A673 (cell line): ENCODE measurements at regions not wholly inside any gene's neighbourhood (a gene's known extent, or its start where the extent isn't known, plus 50 kb on each side); places are given as distances from the start of the nearest gene placed in this dataset.
A peak's percentile ranks its signal among the peaks of the same experiment; 100 is the strongest.
"Not testable (repeated sequence)": the region's sequence is repeated elsewhere in the genome, so short reads cannot be mapped to it uniquely, and the experiment has no call there.

Experiments
- BruUV-seq: library from RNA; stranded (reverse); fragments of 400-500 nt; replicated peaks from 2 replicates; lab custom pipeline; 2021; lab: Mats Ljungman, UMichigan
- CTCF ChIA-PET: fragments of 300-600 bp; sonication (Branson Sonifier 250); formaldehyde crosslinking; loops from one replicate; lab custom pipeline; 2022; ENCODE audit warnings: antibody characterized with exemption; lab: Charles Lee
- POLR2A ChIA-PET: fragments of 300-600 bp; sonication (Branson Sonifier 250); formaldehyde crosslinking; loops from one replicate; lab custom pipeline; 2022; ENCODE audit warnings: antibody characterized with exemption; ENCODE audit not compliant: low non-redundant PET; lab: Charles Lee
- DNase-seq: peaks from one replicate; pipeline ENCODE4 v3.0.0-alpha.2; 2015; ENCODE audit warnings: low spot score
- H3K27ac ChIP-seq: fragments of 200-600 bp; sonication (generic); 2 replicates; pipeline ENCODE4 v1.5.1; 2016; ENCODE audit warnings: mixed run types, low read depth, mild to moderate bottlenecking, mixed read lengths, antibody characterized with exemption, low read length; ENCODE audit not compliant: poor library complexity, severe bottlenecking
- H3K27me3 ChIP-seq: fragments of 200-600 bp; sonication (generic); replicated peaks from 2 replicates; pipeline ENCODE4 v1.6.1; 2017; ENCODE audit warnings: mixed run types, low read depth, mild to moderate bottlenecking, mixed read lengths, antibody characterized with exemption, low read length; ENCODE audit not compliant: insufficient read depth, poor library complexity
- H3K36me3 ChIP-seq: fragments of 200-600 bp; sonication (generic); 2 replicates; pipeline ENCODE4 v1.6.1; 2016; ENCODE audit warnings: mixed run types, mild to moderate bottlenecking, mixed read lengths, antibody characterized with exemption, low read length; ENCODE audit not compliant: insufficient read depth, poor library complexity, severe bottlenecking
- H3K4me1 ChIP-seq: fragments of 200-600 bp; sonication (generic); 2 replicates; pipeline ENCODE4 v1.6.1; 2017; ENCODE audit warnings: mixed run types, mild to moderate bottlenecking, mixed read lengths, antibody characterized with exemption, low read length; ENCODE audit not compliant: insufficient read depth, poor library complexity, severe bottlenecking
- H3K4me3 ChIP-seq: fragments of 200-600 bp; sonication (generic); 2 replicates; pipeline ENCODE4 v1.5.1; 2016; ENCODE audit warnings: low read depth, mixed run types, mild to moderate bottlenecking, mixed read lengths, low read length; ENCODE audit not compliant: poor library complexity, severe bottlenecking
- H3K9me3 ChIP-seq: fragments of 200-600 bp; sonication (generic); 2 replicates; pipeline ENCODE4 v1.6.1; 2016; ENCODE audit warnings: mixed run types, low read depth, mild to moderate bottlenecking, mixed read lengths, antibody characterized with exemption, low read length; ENCODE audit not compliant: poor library complexity, severe bottlenecking
- CTCF ChIP-seq: fragments of 300-800, 200-600 bp; sonication (generic); conservative IDR thresholded peaks from 2 replicates; pipeline ENCODE4 v1.5.1; 2017; ENCODE audit warnings: low read depth, mild to moderate bottlenecking, antibody characterized with exemption, low read length, moderate library complexity, mixed read lengths
- EZH2 ChIP-seq: fragments of 200-600 bp; sonication (generic); IDR thresholded peaks from 2 replicates; pipeline ENCODE4 v1.6.1; 2017; ENCODE audit warnings: borderline replicate concordance, low read depth, mild to moderate bottlenecking, mixed read lengths, antibody characterized with exemption, low read length; ENCODE audit not compliant: poor library complexity, severe bottlenecking
- intact Hi-C: fragments of 100-400 bp; cut with micrococcal nuclease; formaldehyde crosslinking; loops from one replicate; pipeline ENCODE4 v1.10.0; 2022; ENCODE audit not compliant: unreplicated experiment

DNA sequence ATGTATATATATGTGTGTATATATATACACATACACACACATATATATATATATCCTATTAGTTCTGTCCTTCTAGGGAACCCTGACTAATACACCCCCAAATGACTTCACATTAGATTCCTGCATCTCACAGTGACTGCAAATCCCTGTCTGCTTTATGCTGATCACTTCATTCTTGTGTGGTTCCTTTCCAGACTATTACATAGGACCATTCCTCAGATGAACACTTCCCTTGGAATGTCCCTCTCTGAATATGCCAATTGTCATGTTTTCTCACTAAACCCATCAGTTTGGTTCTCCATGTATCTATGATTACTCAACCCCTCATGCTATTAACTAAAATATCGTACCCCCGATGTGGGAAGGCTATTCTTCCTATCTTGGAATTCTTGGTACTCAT is 605.2 kb upstream of the NR3C2 start:
- H3K27me3 ChIP-seq = no peaks in the 10 kb centered on the region
- H3K4me1 ChIP-seq = no peaks in the 10 kb centered on the region
- DNase-seq = no peak
- ChIA-PET CTCF (no interaction called here), POLR2A (no interaction called here)
- TF ChIP-seq CTCF (no peak), EZH2 (no peak)
- no peak overlapping the region for H3K27ac ChIP-seq
- H3K4me3 ChIP-seq = no peak overlapping the region
- BruUV-seq = no TSS peak
- H3K9me3 ChIP-seq = no peaks in the 10 kb centered on the region
- intact Hi-C loops = no loop called here
- H3K36me3 ChIP-seq = no peaks in the 10 kb centered on the region

DNA sequence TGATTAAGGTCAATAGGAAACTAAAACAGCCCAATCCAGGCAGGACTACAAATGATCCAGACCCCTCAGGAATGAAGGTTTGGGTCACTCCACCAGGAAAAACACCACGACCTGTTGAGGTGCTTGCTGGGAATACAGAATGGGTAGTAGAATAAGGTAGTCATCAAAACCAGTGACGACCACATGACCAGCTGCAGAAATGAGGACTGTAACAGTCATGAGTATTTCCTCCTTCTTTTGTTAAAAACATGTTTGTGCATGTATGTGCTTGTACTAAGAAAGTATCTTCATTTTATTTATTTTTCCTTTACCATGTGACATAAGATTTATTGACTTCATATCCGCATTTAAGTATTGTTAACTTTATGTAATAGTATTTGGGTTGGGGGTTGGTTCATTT is 603.5 kb upstream of the NR3C2 start:
- BruUV-seq = no TSS peak
- H3K27ac ChIP-seq = no peak overlapping the region
- H3K27me3 ChIP-seq = no peaks in the 10 kb centered on the region
- no peak for TF ChIP-seq CTCF
- no peak for TF ChIP-seq EZH2
- CTCF ChIA-PET = no interaction called here
- POLR2A ChIA-PET = no interaction called here
- no peaks in the 10 kb centered on the region for H3K4me1 ChIP-seq
- H3K36me3 ChIP-seq = no peaks in the 10 kb centered on the region
- intact Hi-C loops = no loop called here
- DNase-seq = no peak
- H3K4me3 ChIP-seq = no peak overlapping the region
- H3K9me3 ChIP-seq = no peaks in the 10 kb centered on the region

DNA sequence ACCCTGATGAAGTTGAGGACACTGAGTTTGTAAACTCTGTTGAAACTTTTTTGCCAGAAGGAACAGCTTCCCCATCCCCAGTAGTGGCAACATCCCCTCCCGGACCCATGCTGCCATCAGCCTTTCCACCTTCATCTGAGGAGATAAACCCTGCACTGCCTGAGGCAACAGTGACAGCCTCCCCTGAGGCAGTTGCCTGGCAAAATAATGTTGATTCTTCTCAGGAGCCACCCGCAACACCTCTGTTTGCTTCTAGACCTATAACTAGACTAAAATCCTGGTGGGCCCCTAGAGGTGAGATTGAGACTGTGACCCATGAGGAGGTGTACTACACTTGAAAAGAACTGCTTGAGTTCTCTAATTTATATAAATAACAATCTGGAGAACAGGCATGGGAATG is 597.6 kb upstream of the NR3C2 start:
- H3K4me3 ChIP-seq, BruUV-seq, CTCF ChIA-PET, intact Hi-C loops, H3K27me3 ChIP-seq, H3K27ac ChIP-seq, H3K4me1 ChIP-seq, H3K9me3 ChIP-seq, POLR2A ChIA-PET, DNase-seq, H3K36me3 ChIP-seq: not testable (repeated sequence)

DNA sequence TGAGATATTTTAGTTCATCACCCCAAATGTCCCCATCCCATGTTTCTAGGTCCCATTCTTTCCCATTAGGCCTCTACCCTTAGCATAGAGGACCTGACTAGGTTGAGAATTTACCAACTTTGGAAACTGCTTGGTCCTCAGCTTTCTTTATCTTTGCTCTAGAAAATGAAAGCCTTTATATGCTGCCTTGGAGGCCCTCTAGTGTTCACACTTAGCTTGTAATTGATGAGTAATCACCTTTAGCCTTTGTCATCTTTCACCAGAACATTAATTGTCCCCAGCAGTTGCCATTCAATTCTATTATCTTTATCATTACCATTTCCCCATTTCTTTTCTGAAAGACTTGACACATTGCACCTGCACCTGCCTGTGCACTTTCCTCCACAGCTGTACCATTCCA is 589.2 kb upstream of the NR3C2 start:
- no peaks in the 10 kb centered on the region for H3K27me3 ChIP-seq
- no peak overlapping the region for H3K4me3 ChIP-seq
- H3K36me3 ChIP-seq = no peaks in the 10 kb centered on the region
- POLR2A ChIA-PET = no interaction called here
- CTCF ChIA-PET = interaction anchor here (0.5 to 1.0 kb wide), 2 partner anchors 589 to 1140 kb away, joined by 3 read pairs; partner anchors contain the start of gene NR3C2
- peak; percentile 52 for DNase-seq
- no peaks in the 10 kb centered on the region for H3K4me1 ChIP-seq
- intact Hi-C loops = loop anchor here (5.0 kb wide), 1 partner anchor 231 kb away; no protein-coding TSS in a partner anchor
- no peaks in the 10 kb centered on the region for H3K9me3 ChIP-seq
- TF ChIP-seq CTCF (peak; percentile 65), EZH2 (no peak)
- H3K27ac ChIP-seq = no peak overlapping the region
- BruUV-seq = no TSS peak
